LNCAP (cell line): ENCODE measurements at regions not wholly inside any gene's neighbourhood (a gene's known extent, or its start where the extent isn't known, plus 50 kb on each side); places are given as distances from the start of the nearest gene placed in this dataset.

Experiments used
- TF ChIP-seq, protein P1 (sequence below): fragments of 450-650 bp; IDR thresholded peaks from 2 replicates; pipeline ENCODE4 v1.5.1; 2017; ENCODE audit warnings: mild to moderate bottlenecking

DNA sequence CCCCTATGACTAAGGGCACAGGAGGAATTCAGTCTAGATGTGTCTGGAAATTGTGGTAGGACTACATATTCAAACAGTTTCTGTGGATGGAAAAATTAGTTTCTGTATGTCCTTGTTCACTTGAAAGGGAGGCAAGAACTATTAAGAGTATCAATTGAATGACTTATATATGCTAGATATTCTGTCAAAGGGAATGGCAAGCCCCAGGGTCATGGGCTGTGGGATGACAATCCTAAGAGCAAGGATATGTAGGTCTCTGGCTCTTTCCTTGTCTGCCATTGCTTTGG, 383.5 kb upstream of the B3GALT2 start:
- TF ChIP-seq, protein P1, sequence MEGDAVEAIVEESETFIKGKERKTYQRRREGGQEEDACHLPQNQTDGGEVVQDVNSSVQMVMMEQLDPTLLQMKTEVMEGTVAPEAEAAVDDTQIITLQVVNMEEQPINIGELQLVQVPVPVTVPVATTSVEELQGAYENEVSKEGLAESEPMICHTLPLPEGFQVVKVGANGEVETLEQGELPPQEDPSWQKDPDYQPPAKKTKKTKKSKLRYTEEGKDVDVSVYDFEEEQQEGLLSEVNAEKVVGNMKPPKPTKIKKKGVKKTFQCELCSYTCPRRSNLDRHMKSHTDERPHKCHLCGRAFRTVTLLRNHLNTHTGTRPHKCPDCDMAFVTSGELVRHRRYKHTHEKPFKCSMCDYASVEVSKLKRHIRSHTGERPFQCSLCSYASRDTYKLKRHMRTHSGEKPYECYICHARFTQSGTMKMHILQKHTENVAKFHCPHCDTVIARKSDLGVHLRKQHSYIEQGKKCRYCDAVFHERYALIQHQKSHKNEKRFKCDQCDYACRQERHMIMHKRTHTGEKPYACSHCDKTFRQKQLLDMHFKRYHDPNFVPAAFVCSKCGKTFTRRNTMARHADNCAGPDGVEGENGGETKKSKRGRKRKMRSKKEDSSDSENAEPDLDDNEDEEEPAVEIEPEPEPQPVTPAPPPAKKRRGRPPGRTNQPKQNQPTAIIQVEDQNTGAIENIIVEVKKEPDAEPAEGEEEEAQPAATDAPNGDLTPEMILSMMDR = no peak

DNA sequence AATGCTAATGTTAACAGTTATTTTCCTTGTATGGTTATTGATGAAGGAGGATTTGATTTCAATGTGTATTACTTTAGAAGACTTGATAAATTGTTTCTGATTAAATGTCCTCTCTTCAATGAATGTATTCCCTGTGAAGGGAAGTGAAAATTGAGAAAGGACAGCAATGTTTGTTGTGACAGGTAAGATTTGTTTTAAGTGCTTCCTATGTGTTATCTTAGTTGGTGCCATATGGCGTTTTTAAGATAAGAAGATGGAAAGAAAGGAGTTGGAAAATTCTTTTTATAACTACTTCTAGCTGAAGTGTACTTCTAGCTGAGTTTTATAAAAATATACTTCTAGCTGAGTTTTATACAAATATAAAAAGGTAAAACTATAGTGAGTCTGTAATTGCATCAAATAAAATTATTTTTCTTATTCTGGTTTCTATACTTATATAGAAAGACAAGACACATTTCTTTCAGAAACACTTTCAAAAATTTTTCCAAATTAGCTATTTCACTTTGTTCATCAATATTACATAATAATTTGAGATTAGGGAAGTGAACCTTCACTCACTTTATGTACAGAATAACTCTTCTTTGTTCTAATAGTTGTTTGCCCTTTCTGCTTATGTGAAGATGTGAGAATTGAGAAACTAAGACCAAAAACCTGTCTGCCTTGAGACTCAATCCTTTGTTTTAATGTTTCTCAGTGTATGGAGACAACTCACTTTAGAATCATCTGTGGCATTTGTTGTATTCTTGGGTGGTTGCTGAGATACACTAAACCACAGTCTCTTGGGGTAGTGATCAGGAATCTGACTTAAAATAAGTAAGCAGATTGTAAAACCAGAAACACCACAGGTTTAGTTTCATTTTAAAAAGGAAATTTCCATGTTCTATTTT, 382.9 kb upstream of the B3GALT2 start:
- TF ChIP-seq, protein P1 = no peak

DNA sequence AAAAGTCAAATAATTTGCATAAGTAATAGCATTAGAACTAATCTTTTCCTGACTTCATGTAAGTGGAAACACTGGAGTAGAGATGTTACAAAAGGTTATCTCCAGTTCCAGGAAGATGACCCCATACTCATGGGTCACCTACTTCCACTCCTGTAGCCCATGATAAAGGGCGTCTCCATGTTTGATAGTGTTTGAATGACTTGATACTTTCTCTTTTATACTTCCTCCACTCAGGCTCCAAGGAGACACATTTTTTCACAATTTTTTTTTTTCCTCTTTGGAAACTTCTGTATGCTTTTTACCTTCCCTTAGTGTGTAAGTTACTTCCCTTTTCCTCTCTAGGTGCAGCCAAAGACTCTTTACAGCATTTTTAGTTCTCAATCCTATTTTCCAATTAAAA, 382.1 kb upstream of the B3GALT2 start:
- TF ChIP-seq, protein P1 = no peak

DNA sequence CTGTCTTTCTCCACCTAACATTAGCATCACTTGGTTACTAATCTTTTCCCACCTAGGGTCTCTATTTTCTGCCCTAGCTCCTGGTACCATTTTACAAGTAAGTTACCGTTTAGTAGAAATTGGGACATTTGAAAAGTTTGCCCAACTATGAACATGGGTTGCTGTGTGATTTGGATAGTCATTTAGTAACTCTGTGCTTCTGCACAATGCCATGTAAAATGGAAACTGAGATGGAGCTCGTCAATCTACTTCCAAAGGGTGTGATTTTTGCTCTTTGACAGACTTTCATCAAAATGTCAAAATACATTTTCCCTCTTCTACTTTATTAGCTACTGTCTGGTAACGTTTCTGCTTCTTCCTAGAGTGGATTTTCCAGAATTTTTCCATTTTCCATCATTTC, 381.5 kb upstream of the B3GALT2 start:
- TF ChIP-seq, protein P1 = no peak

DNA sequence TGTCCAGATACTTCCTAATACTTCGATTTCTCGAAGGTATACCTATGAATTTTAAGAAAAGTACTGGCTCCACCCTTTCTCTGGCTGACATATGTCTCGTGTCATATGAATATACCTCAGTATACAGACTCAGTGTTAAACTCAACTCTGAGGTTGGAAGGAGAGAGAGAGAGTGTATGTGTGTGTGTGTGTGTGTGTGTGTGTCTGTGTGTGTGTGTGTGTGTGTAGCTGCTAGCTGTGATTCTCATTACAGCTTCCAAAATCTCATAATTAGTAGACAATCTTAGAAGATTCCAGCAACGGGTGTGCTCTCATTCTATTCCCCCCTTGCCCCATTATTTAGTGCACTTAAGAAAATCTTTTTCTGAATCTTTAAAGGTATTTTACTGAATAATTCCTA, 380.3 kb upstream of the B3GALT2 start:
- TF ChIP-seq, protein P1 = no peak

DNA sequence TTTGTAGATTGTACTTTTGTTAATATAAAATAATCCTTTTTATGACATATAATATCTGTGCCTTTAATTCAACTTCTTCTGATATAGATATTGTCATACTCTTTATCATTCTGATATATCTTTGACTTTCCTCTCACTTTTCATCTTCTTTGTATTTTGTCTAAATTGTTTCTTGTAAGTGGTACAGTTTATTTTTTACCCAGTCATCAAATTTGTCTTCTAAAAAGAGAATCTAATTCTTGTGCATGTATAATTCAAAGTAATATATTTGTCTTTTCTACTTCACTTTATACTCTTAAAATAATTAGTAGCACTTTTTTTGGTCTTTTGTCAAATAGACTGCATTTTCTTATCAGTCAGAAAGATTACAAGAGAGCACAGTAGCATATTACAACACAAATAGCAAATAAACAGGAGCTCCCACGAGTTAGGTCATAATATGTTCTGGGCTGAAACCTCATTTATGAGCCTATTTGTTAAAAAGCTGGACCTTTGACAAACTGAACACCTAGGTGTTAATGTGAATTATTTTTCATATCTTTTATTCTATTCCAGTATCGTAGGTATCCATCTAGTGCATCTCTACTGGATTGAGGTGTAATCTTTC, 379.7 kb upstream of the B3GALT2 start:
- TF ChIP-seq, protein P1 = no peak

DNA sequence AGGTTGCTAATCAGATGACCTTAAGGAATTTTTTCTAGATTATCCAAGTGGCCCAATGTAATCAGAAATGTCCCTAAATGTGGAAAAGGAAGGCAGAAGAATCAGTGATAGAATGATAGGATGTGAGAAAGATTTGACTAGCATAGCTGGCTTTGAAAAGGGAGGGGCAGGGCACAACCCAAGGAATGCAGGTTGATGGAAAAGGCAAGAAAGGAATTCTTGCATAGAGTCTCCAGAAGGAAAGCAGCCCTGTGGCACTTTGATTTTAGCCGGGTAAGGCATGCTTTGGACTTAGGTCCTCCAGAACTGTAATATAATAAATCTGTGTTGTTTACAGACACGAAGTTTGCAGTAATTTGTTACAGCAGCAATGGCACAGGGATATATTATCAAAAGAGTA, 375.7 kb upstream of the B3GALT2 start:
- TF ChIP-seq, protein P1 = no peak
